ES-I3 (cell line): ENCODE measurements at regions not wholly inside any gene's neighbourhood (a gene's known extent, or its start where the extent isn't known, plus 50 kb on each side); places are given as distances from the start of the nearest gene placed in this dataset.

Experiments
- H3K36me3 ChIP-seq: 2 replicates; pipeline ENCODE4 v1.6.1; 2013; ENCODE audit warnings: mild to moderate bottlenecking, low read length, control low read depth, moderate library complexity; ENCODE audit not compliant: insufficient read depth
- H3K4me1 ChIP-seq: 2 replicates; pipeline ENCODE4 v1.6.1; 2013; ENCODE audit warnings: mild to moderate bottlenecking, control low read depth, low read length; ENCODE audit not compliant: insufficient read depth
- H3K9ac ChIP-seq: 2 replicates; pipeline ENCODE4 v1.6.1; 2013; ENCODE audit warnings: low read depth, mild to moderate bottlenecking, low read length, moderate library complexity
- H3K9me3 ChIP-seq: 2 replicates; pipeline ENCODE4 v1.6.1; 2013; ENCODE audit warnings: mild to moderate bottlenecking, low read length, moderate library complexity; ENCODE audit not compliant: control insufficient read depth, insufficient read depth

DNA sequence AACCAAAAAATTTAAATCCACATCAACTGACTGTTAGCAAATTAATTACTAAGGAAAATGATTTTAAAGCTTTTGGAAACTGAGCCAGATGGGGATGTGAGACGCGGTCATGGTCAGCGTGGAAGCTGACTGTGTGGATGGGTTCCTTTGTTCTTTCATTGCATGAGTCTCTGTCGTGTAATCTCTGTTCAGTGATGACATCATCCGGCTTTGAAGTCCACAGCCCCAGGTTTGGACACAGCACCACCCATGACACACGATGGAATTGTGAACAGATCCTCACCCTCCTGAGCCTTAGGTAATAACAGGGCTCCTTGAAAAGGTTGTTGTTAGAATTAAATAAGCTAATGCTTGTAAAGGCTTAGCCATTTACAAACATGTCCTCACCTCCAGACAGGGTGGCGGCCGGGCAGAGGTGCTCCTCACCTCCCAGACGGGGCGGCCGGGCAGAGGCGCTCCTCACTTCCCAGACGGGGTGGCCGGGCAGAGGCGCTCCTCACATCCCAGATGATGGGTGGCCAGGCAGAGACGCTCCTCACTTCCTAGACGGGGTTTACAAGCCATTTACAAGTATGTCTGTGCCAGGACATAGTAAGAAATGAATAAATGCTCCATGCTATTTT lies 677.3 kb downstream of the TBC1D22A start:
- no peak overlapping the region for H3K9ac ChIP-seq
- H3K36me3 ChIP-seq: no peaks in the 10 kb centered on the region
- no peaks in the 10 kb centered on the region for H3K4me1 ChIP-seq
- no peaks in the 10 kb centered on the region for H3K9me3 ChIP-seq

DNA sequence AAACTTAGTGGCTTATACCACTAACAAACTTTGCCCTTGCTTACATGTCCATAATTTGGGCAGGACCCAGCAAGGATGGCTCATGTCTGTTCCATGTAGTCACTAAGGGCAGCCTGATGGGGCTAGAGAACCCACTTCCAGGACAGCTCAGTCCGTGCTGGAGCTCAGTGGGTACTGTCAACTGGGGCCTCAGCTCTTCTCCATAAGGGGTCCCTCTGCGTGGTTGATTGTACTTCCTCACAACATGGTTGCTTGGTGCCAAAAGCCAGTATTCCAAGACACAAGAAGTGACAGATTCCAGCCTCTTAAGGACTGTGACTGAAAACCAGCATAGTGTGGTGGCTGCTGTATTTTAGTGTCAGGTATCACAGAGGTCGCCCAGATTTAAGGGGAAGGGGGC lies 675.2 kb downstream of the TBC1D22A start:
- H3K36me3 ChIP-seq: no peaks in the 10 kb centered on the region
- no peaks in the 10 kb centered on the region for H3K4me1 ChIP-seq
- no peaks in the 10 kb centered on the region for H3K9me3 ChIP-seq
- no peak overlapping the region for H3K9ac ChIP-seq

DNA sequence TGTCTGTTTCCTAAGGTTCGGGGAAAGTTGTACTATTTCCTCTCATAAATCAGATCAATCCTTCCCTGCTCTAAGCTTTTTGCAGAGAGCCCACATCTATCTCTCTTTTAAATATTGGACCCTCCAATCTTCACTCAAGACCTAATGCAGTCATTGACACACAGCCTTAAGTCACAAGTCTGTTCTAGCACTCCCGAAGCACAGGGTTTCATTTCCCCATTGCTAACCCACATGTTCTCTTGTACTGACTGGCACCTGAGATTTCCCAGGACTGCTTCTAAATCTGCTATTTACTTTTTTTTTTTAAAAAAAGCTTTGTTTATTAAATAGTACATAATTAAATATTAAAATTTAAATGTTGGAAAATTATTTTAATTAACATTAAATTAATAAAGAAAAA lies 674.7 kb downstream of the TBC1D22A start:
- H3K9ac ChIP-seq: no peak overlapping the region
- no peaks in the 10 kb centered on the region for H3K36me3 ChIP-seq
- H3K9me3 ChIP-seq: no peaks in the 10 kb centered on the region
- no peaks in the 10 kb centered on the region for H3K4me1 ChIP-seq

DNA sequence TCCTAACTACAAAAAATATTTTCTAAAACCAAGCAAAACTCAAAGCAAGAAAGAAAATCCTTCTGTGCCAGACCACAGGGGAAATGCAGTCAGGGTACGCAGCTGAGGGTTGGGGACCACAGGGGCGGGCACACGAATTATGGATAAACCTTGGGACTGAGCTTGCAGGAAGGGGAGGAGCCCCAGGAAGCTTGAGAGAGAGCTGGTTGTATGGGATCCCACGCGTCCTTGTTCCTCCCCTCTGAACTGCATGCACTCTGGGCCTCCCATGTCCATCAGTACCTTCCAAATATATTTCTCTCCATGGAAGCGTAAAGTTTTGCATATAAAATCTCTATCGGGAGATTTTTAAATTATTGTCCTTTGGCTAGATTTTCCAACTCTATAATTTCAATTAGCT lies 673.4 kb downstream of the TBC1D22A start:
- Histone ChIP-seq H3K36me3 (no peaks in the 10 kb centered on the region), H3K9ac (no peak overlapping the region), H3K4me1 (no peaks in the 10 kb centered on the region), H3K9me3 (no peaks in the 10 kb centered on the region)

DNA sequence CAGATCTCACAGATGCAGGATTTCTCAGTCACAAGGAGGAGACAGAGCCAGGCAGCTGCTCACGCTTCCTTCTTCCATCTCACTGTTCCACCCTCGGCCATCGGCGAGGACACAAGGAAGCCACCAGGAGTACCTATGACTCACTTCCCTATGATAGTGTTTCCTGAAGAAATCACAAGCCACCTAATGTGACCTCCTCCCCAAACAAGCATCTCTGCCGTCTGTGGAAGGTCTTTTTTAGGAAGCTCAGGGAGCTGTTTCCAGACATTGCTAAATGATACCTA lies 672.7 kb downstream of the TBC1D22A start:
- H3K9me3 ChIP-seq: no peaks in the 10 kb centered on the region; the same call in 1 of the 2 replicates
- H3K9ac ChIP-seq: no peak overlapping the region
- no peaks in the 10 kb centered on the region for H3K4me1 ChIP-seq
- no peaks in the 10 kb centered on the region for H3K36me3 ChIP-seq

DNA sequence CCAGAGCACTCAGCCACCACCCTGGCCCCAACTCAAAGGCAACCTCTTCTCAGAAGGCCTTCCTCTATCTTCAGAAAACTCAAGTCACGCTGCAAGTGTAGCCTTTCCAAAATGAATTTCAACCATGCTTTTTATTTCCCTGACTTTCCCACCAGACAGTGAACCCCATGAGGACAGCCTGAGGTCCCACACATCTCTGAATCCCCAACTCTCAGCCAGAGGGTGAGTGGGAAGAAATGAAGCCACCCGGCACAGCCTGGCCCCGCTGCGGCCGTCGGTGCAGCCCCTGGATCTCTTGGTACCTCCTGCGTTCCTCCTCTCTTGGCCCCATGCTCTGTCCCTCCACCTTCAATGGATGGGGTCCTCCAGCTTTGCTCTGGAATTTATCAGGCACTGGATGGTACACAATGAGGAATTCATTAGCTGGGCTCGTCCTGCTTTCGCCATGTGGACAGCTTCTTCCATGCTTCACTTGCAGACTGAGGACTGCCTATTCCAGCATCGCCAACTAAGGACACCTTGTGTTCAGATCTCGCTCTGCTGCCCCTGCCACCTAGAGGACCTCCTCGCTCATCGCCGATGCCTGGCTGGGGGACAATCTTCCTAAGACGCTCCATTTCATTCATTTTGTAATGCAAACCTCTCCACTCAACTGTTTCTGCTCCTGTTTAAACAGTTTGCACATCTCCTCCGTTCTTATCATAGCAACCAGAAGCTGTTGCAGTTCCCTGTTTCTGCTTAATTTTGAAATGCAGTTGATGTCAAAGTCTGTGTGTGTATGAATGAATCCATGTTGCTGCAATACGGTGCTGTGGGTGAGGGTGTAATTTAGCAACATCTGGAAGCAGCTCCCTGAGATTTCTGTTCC lies 672.1 kb downstream of the TBC1D22A start:
- H3K36me3 ChIP-seq: no peaks in the 10 kb centered on the region
- no peak overlapping the region for H3K9ac ChIP-seq
- H3K9me3 ChIP-seq: no peaks in the 10 kb centered on the region; the same call in 1 of the 2 replicates
- no peaks in the 10 kb centered on the region for H3K4me1 ChIP-seq

DNA sequence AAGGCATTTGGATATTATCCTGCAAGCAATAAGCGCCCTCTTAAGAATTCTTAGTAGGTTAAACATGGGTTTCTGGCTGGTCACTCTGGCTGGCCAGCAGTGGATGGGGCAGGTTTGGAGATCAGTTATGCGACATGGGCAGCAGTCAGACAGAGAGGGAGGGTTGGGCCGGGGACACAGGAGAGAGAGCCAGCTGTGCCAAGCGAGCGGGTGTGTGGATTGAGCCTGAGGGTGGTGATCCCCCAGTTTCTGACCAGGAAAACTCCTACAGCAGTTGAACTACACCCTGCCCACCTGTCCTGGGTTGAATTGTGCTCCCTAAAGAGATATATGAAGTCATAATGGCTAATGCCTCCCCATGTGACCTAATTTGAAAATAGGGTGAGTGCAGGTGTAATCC lies 671.2 kb downstream of the TBC1D22A start:
- H3K36me3 ChIP-seq: no peaks in the 10 kb centered on the region
- no peaks in the 10 kb centered on the region; the same call in 1 of the 2 replicates for H3K9me3 ChIP-seq
- no peak overlapping the region for H3K9ac ChIP-seq
- no peaks in the 10 kb centered on the region for H3K4me1 ChIP-seq

DNA sequence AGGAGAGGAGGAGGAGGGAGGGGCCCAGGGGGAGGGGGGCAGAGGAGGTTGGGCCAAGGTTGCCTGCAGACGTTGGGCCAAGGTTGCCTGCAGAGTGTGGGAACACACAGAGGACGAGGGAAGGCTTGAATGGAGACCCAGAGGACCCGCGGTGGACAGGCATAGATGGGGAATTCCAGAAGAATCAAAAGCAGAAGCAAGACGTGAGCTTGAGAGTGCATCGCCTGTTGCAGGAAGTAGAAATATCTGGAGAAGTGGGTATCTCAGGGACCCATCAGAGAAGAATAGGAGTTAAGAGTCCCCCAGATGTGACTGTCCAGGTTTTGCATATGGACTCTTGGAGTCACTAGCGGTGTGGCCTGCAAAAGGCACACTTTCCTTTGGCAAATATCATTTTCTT lies 670.2 kb downstream of the TBC1D22A start:
- H3K4me1 ChIP-seq: no peaks in the 10 kb centered on the region

DNA sequence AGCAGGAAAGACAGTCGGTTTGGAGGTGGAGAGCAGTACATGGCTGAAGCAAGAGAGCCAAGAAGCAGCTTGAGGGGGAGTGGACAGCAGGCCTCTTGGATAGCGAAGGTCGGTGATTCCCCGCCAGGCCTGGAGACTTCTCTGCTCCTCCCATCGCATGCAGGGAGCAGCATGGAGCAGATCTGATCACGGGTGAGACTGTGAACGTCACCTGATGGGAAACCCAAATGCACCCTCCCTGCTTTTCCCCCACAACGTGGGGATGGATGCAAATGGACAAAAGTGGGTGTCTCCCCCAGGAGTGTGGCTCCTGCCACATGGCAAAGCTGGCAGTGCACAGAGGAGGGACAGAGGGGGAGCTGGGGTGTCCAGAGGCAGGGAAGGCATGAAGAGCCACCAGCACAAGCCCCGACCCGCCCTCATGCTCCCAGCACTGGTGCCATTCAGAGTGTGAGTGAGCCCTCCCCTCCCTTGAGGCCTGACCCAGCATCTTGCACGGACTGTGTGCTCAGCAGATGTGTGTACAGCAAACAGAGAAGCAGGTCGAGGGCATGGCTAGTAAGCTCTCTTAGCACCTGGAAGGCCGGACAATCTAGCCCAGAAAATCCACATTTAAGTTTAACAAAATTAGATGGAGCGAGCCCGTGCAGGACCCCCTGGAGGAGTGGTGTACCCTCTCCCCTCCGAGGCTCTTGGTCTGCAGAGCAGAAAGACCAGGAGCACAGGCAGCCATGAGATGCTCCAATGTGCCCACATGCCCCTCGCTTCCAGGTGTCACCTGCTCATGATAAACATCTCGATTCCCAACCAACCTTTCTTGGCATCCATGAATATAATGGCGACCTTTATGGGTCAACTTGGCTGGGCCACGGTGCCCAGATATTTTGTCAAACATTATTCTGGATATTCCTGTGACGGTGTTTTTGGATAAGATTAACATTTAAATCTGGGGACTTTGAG lies 661.7 kb downstream of the TBC1D22A start:
- H3K4me1 ChIP-seq: no peaks in the 10 kb centered on the region
- no peak overlapping the region for H3K9ac ChIP-seq
- no peaks in the 10 kb centered on the region for H3K9me3 ChIP-seq

More for the DNA sequence above, 670.2 kb downstream of the TBC1D22A start:
- Histone ChIP-seq H3K36me3 (no peaks in the 10 kb centered on the region), H3K9ac (no peak overlapping the region), H3K9me3 (no peaks in the 10 kb centered on the region; the same call in 1 of the 2 replicates)

DNA sequence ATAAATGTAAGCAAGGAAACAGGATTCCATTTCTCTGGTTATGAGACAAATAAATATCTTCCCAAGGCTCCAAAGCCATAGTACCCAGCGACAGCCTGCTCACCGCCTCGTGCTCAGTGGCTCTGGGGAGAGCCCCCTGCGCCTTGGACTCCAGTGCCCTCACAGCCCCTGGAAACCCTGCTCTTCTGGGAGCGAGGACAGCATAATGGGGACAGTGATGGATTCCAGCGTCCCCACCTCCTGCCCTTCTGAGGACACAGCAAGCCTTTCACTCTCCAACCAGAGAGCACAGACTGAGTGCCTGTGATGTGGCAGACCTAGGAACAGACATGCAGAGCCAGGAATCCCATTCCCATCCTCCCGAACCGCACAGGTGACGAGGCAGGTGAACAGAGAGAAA lies 660.8 kb downstream of the TBC1D22A start:
- no peaks in the 10 kb centered on the region for H3K4me1 ChIP-seq
- no peaks in the 10 kb centered on the region for H3K36me3 ChIP-seq
- H3K9ac ChIP-seq: no peak overlapping the region
- no peaks in the 10 kb centered on the region for H3K9me3 ChIP-seq

More for the DNA sequence above, 661.7 kb downstream of the TBC1D22A start:
- H3K36me3 ChIP-seq: no peaks in the 10 kb centered on the region

DNA sequence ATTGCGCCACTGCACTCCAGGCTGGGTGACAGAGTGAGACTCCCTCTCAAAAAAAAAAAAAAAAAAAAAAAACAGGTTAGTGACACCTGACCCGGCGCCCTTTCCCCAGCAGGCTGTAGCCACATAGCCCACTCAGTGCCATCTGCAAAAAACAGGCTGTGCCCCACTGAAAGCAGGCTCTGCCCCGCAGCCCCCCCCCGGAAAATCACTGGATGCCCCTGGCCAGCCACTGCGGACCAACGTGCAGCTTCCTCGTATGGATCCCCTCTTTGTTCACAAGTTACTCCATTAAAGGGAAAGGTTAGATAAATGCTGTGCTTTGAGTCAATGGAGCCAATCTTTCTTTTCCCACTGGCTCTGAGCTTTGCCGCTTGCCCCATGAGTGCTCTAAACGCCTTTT lies 660.3 kb downstream of the TBC1D22A start:
- H3K36me3 ChIP-seq: no peaks in the 10 kb centered on the region
- H3K9me3 ChIP-seq: no peaks in the 10 kb centered on the region
- H3K9ac ChIP-seq: no peak overlapping the region
- no peaks in the 10 kb centered on the region for H3K4me1 ChIP-seq

DNA sequence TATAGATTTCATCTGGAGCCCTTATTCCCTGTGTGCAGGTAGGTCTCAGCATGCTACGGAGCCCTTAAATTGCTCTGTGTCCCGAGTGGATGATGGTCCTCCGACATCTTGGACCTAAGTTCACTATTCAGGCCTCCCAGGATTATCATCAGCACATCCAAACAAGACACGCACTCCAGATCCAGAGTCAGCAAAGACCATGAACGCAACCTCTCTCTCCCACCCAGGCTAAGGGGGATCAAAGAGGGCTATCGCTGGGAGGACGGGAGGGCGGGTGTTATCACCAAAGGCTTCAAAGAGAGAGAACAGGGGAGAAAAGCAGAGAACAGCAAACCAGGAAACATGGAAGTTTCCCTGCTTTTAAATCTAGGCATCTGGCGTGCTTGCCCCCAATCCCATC lies 659.4 kb downstream of the TBC1D22A start:
- no peak overlapping the region for H3K9ac ChIP-seq
- H3K36me3 ChIP-seq: no peaks in the 10 kb centered on the region
- no peaks in the 10 kb centered on the region; the same call in 1 of the 2 replicates for H3K9me3 ChIP-seq
- no peaks in the 10 kb centered on the region for H3K4me1 ChIP-seq

DNA sequence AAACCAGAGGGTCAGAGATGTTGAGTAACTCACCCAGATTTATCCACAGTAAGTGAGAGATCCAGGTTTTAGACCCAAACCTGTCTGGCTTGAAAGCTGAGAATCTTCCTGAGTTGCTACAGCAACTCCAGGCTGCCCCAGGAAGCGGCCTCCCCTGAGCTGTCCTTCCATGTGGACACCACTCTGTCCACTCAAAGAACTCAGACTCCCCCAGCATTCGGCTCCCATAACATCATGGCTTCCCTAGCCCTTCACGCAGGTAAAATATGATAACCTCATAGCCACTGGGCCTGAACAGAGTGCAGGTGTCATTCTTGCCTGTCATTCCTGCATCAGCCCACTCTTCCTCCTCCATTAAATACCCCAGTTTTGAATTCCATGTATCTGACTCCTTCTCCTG lies 657.8 kb downstream of the TBC1D22A start:
- H3K4me1 ChIP-seq: no peaks in the 10 kb centered on the region
- peaks cover 4% of the 10 kb centered on the region for H3K9me3 ChIP-seq
- H3K9ac ChIP-seq: no peak overlapping the region

DNA sequence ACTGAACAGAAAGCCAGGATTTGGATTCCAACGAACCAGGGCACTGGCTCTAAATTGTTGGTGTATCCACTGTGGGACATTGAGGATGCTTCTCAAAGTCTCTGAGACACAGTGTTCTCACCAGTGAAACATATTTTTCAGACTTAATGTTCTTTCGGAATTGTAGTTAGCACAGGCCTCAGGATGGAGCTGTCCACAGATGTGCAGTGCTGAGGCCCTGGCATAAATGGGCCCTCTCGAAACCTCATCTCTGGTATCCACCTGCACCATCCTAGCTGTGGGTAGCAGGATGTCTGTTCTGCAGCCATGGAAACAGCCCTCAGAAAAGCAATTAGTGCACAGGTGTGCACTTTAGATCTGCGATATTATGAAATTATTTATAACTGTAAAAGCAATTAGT lies 656.8 kb downstream of the TBC1D22A start:
- Histone ChIP-seq H3K9ac (no peak overlapping the region), H3K9me3 (peaks cover 4% of the 10 kb centered on the region), H3K36me3 (no peaks in the 10 kb centered on the region), H3K4me1 (no peaks in the 10 kb centered on the region)

More for the DNA sequence above, 657.8 kb downstream of the TBC1D22A start:
- no peaks in the 10 kb centered on the region for H3K36me3 ChIP-seq
